Middle frontal gyrus (tissue), 1 donor: ENCODE measurements at regions not wholly inside any gene's neighbourhood (a gene's known extent, or its start where the extent isn't known, plus 50 kb on each side); places are given as distances from the start of the nearest gene placed in this dataset.

Experiments used
- DNase-seq: peaks from one replicate; pipeline ENCODE4 v3.0.0-alpha.2; 2015; ENCODE audit warnings: low spot score; ENCODE audit errors: extremely low spot score

DNA sequence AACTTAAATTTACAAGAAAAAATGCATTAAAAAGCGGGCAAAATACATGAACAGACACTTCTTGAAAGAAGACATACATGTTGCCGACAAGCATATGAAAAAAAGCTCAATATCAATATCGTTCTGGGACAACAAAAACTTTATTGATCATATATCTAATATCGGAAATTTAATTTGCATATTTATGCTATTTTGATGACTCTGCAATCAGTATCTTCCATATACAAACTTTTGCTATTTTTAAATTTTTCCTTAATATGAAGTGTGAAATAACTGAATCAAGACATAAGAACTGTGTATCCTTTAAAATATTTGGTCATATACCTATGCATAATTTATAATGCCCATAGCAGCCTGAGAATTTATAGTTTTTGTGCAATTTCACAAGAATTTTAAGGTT lies 224.6 kb downstream of the ALX1 start:
- DNase-seq: no peak

DNA sequence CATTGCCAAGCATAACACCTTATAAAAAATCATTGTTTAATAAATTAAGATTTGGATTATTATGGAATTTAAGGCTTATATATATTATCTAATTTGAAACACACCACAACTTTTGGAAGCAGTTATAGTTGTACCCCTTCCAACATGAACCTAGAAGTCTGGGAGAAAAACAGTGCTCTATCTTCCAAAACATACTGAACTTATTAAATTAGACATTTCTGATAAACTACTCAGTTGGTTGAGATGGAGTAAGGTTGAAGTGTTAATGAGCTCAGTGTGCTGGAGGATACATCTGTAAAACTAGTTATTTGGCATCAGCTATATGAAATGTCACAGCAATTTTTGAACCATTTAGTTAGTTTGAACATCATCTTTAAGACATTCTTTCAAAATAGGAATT lies 227.4 kb downstream of the ALX1 start:
- no peak for DNase-seq

DNA sequence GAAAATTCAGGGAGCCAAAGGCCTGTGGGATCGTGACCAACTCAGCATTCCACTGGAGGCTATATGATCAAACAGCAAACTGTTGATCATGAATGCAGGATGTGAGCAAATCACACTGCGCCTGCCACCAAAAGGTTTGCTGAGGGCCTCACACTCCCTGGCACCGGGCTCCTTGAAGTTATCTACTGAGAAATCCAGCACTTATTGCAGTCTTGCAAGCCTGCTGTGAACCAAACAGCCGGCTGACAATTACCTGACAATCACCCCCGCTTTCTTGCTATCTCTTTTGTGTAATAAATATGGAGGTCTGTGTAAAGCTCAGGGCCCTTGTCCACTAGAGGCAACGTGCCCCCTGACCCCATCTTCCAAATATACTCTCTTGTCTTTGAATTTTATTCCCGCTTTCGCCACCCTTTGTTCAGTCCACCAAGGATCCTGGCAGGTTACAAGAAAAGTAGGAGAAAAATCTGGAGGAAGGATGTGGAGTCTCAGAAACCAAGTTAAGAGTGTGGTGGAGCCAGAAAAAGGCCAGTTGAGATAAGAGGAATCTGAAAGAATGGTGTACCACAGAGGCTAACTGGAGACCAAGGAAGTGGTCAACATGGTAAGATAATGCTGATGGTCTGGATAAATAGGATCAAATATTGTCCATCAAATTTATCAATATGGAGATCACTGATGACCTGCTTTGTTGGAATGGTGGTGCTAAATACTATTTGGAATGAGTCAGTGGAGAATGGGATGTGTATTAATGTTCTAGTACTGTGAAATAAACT lies 229.2 kb downstream of the ALX1 start:
- DNase-seq: no peak

DNA sequence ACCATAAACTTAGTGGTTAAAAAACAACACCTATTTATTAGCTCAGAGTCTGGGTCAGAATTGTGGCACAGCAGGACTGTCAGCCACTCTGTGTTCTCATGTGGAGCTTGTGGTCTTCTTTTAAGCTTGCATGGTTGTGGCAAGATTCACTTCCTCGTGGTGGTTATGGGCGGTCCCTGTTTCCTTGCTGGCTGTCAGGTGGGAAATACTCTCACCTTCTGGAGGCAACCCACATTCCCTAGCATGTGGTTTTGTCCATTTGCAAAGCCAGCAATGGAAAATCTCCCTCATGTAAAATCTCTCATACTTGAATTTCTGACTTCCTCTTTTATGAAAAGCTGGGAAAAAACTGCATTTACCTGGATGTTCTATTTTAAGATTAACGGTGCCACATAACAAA lies 229.8 kb downstream of the ALX1 start:
- no peak for DNase-seq

DNA sequence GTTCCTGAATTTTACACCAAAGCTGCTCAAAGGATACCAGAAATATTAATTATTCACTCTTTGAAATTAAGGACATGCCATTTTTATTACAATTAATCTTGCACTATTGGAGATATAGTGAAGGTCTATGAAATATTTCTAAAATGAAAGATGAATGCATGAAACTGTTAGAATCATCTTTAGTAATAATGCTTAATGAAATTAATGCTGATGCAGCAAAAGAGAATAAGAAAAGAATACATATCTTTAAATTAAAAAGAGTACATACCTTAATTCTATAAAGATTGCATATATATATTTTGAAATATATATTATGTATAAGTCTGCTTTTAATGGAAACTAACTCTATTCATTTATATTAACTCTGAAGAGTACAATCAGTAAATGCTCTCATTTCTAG lies 236.0 kb downstream of the ALX1 start:
- DNase-seq: no peak

DNA sequence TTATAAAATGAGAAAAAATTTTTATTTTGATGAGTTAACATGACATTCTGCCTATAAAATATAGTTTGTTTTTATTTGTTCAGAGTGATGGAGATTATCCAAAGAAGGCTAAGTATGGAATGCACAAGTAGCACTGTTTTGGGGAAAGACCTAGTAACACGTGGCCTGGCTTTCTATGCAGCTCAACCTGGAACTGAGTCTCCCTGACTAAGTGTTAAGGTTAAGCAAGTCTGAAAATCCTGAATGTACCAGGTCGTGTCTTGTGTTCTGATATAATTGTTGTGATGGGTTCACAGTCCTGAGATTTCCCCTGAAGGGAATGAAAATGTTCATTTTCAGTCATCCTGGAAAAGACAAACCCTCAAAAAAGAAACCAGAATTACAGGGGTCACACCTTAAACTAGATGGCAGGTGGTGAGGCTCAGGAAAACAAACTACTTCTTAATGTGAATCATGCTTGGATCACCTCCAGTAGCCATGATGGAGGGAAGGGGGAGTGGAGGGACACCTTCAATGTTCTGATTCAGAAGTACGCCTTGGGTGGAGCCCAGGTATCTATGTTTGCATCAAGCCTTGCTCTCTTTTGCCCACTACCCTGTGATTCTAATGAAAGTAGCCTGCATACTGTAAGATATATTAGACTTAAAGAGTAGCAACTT lies 236.8 kb downstream of the ALX1 start:
- no peak for DNase-seq

DNA sequence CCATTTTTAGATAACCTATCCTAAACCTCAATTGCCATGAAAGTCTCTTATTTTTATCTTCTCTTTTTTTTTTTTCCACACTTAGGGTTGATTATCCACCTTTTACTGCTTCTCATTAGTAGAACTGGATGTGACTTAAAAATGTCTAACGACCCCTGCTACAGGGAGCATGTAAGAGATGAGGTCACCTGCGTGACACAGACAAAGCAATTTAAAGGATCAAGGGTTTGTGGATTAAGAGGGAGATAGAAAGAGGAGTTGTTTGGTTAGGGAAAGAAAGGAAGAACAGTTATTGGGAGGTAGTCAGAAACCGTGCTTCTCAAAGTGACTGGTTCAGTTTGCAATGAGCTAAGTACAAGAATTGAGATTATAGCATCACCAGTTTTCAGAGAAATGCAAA lies 239.1 kb downstream of the ALX1 start:
- no peak for DNase-seq

DNA sequence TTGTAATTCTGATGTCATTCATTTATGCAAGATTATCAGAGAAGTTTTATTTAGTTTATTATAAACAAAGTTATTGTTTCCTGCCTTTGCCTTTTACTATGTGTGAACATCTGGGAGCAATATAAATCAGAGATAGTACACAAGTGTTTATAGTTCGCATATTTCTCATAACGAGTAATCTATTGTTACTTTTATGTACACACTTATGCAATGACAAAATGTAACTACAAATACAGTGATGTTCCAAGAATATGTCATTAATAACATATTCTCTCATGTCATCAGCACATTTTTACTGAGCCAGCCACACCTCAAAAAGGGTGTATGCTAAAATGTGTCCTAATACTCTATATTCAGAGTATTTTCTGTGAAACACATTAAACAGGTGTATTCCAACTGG lies 243.2 kb downstream of the ALX1 start:
- no peak for DNase-seq

DNA sequence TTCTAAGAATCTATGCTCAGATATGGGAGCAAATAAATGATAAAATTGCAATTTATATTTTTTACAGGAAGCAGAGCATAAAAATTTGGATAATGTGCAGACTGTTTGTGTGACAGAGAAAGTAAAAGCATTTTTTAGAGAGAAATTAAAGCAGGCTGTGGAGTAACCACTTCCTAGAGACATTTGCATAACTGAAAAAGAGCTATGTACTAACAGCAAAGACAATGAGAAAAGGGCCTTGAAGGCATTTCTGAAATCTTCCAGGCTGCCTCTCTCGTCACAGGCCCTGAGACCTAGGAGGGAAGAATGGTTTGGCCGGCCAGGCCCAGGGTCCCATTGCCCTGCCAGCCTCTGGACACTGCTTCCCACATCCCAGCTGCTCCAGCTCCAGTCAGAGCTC lies 247.2 kb downstream of the ALX1 start:
- no peak for DNase-seq

DNA sequence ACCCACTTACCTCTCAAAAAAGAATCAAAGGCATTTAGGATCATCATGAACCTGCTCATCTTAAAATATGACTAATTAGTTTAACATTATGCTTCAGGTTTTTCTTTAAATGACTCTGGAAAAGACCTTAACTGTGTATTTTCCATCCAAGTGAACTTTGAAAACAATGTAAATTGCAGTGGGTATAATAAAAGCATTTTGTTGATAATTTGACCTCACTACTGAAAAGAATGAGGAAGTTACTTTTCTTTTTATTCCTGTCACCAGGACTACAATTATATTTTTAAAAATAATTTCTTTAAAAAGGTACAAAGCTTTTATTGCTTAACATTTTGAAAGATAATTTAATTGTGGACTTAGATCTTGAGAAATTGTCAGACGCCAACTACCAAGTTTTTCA lies 249.9 kb downstream of the ALX1 start:
- no peak for DNase-seq

DNA sequence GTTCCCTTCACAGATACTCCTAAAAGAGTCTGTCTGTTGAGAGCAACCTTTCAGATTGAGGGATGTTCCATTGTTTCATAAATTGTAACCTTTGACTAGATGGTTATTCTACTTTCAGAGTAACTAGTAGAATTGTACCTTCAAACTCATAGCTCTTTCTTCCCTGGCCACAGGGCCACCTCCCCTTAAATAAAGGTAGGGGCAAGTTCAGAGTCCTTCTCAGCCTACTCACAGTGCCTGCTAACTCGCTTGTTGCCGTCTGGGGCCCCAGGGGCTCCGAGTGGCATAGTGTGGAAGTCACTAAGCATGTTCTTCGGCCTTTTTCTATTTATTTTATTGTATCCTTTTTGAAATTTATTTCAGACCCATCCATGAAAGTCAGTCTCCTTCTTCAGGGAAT lies 250.4 kb downstream of the ALX1 start:
- no peak for DNase-seq

DNA sequence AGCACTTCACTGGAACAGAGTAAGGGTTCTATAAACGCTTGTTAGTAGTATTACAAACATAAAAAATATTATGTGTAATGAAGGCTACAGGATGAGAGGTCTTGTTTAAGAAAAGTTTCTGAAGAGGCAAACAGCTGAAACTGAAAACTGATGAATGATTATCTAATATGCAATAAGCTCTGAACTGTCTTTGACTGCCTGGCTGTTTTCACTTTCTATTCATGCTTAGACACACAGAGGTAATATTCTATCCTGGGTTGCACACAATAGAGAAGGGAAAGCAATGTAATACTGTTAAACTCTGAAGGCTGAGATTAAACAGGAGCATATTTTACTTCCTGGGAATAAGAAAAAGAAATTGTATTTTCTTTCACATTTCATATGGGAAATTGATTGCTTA lies 251.3 kb downstream of the ALX1 start:
- no peak for DNase-seq

DNA sequence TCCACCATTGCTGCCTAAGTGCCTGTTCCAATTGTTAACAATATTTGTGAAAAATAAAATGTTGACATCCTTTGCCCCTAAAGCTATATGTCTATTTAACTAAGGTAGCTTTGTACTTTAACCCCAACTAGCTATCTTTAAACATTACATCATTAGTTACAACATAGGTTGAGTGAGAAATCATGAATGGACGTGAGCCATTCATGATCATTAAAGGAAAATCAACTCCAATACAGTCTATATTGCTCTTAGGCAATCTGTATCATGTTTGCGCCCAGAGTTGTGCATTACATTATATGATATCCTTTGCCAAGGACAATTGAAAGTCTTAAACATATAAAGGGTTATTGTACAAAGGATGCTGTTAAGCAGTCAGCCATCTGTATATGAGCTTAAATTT lies 269.6 kb downstream of the ALX1 start:
- no peak for DNase-seq

DNA sequence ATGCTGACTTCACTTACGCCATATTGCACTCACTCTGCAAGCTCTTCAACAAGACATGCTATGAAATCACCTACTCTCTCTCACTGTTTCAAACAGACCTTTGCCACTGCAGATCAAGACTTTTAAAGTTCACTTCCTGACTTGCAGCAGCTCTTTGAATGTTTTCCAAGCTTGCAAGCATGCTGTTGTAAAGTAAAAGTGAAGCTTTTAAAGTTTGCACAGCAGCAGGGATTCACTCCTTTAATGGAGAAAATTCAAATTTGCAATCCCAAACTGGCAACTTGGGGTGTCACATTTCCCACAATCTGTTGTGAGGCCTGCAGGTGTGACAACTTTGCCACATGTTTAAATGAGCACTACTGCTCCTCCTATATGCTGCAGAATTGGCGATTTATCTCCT lies 270.9 kb downstream of the ALX1 start:
- DNase-seq: no peak

DNA sequence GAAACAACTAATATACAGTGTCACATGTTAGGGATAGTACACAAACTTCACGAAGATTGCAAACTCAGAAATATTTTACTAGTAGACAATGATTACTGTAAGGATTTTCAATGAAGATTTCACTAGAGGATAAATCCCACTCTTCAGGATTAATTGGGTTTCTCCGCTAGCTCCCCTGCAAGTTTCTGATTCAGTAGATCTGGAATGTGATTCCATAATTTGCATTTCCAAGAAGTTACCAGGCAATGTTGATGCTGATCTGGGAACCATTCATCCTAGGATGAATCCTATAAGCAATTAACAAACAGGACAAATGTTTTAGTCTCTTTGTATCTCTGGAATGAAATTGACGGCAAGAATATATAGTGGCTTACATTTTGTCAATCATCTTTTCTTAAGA lies 272.4 kb downstream of the ALX1 start:
- no peak for DNase-seq

DNA sequence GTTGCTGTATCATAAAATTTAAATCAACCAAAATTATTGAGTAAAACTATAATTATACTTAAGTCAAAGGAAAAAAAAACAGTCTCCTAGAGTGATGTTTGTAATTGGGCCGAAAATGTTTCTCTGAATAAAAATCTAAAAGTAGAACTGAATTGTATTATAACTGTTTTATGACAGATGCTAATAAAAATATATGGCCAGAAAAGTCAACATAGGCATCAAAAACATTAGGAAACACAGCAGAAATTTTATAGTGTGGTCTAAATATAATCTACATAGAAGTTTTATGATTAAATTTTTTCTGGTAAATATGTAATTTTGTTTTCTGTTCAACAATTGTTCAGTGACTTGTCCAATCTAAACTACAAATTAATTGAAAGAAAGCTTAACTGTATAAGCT lies 277.8 kb downstream of the ALX1 start:
- DNase-seq: no peak

DNA sequence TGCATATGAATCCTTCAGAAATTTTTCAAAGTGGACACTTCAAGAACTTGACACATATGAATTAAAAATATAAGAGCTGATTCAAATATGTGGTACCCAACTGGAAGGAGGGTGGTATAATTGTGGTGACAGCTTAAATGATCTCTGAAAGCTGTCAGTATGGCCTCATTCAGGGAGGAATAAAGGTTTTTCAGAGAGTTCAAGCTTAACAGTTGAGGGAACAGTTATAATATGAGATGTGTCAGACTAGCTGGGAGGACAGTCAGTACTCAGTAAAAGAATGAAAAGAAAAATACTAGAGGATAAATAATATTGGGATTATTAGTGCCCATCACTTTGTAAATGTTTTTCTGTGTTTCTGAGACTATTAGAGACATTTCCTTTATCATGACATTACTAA lies 277.5 kb downstream of the RASSF9 start:
- DNase-seq: no peak

DNA sequence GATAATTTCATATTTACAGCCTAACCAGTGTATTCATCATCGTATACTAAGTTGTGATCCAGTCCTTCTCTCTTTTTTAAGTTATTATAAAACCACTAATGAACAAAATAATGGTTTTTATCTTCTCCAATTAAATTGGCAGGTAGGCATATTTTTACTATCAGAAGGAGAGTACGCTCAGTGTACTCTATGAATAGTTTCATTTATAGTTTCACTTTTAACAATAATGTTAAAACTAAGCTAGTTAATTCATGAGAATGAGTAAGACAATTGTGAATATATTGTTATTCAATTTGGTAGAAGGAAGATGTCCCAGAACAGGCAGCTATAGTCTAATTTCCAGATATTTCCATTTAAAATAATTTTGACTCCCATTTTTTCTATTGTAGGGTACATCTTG lies 277.1 kb downstream of the RASSF9 start:
- no peak for DNase-seq

DNA sequence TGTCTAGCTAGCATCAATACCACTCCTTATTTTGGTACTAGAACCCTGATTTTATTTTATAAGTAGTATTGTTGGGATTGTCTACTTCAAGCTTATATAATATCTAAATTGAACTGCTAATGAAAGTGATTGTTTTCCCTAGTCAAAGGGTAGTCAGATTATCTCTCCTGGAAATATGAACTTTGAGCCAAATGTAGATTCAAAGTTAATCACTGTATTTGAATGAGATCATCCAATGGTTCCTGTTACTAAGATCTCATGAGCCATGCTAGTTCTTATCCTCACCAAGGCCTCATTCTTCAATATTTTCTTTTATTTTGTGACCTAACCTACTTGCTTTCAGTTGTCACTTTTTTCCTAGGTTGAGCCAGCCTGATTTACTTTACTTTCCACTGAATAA lies 276.7 kb downstream of the RASSF9 start:
- no peak for DNase-seq

DNA sequence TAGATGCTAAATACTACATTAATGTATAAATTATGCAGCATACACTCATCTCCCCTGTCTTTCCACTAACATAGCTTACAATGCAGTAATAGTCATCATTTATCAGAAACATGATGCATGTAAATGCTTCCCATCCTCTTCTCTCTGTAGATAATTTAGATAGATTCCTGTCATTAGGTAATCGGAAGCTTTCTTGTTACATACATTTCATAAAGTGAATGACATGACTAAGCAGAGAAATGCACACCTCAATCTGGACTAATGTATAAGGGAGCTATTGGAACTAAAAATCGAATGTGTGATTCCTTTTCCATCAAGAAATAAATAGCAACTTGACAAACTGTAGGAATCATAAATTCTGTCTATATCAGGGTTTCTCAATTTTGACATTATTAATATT lies 273.4 kb downstream of the RASSF9 start:
- DNase-seq: no peak

DNA sequence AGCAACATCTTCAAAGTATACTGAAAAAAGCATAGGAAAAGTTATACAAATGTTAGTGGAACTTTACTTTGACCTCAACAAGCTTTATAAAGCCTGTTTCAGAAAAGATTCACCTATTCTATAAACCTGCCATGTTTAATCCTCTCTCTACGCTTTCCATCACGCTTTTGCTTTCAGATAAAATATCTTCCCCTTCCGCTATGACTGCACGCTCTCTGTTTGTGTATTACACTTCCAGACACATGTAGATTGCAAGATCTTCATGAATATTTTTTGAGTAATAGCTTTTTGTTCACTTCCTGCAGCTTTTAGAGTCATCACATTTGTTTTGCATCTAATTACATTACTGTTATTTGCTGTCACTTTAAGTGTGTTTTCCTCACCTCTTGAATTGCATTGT lies 271.4 kb downstream of the RASSF9 start:
- no peak for DNase-seq

DNA sequence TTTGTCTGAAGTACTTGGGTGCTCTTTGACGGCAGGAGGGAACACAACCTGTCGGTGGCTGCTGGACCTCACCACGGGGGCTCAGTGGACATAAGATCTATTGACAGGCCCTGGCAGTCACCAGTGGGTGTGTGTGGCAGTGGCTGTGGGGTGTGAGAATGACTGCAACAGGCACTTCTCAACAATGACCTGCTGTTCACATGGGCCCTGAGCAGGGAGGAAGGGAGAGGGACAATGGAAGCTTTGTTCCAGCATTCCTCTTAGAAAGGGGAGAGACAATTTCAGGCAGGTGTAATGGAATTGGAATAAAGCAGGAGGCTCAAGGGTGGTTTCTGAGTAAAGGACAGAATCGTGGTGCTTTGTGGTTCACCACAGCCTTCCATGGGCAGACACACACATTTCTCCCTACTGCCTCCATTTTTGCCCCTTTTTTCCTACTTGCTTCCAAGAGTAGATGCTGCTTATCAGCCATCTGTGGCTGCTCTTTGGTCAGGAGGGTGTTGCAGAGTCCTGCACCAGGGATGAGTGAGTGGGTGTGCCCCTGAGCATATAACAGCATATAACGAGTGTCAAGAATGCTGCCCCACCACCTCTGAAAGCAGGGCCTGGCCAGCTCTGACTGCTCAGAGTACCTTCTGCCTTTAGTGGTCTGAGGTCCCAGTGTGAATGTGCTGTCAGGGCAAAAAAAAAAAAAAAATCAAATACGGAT lies 267.7 kb downstream of the RASSF9 start:
- no peak for DNase-seq

DNA sequence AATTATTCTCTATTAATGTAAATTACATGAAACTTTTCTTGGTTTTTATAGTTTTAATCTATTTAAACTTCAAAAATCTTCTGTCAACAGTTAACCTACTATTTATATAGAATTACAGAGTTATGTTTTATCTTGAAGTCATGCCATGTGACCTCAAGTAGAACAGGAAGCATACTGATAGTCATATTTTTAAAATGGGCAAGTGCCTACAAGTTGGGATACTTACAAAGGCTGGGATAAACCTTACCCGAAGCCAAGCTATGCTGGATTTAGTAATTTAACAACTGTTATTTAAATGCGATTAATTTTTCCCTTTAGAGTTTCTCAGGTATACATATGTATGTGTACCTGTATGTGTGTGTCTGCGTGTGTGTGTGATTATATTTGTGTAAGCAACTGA lies 266.9 kb downstream of the RASSF9 start:
- DNase-seq: no peak
